ENCODE measurements at regions not wholly inside any gene's neighbourhood (a gene's known extent, or its start where the extent isn't known, plus 50 kb on each side); places are given as distances from the start of the nearest gene placed in this dataset.

GRCh38 chr13:104693126-104693525 lies 1626.9 kb upstream of the SLC10A2 start:
- no peak for TF ChIP-seq GATA2 (IDR thresholded peaks at IDR 0.05; ENCODE audit: low read depth, low read length)
- TF ChIP-seq GATA3 (IDR thresholded peaks at IDR 0.05; ENCODE audit: low read depth, low read length) = no peak

Measured in SH-SY5Y (cell line).